ENCODE measurements at regions not wholly inside any gene's neighbourhood (a gene's known extent, or its start where the extent isn't known, plus 50 kb on each side); places are given as distances from the start of the nearest gene placed in this dataset.

DNA sequence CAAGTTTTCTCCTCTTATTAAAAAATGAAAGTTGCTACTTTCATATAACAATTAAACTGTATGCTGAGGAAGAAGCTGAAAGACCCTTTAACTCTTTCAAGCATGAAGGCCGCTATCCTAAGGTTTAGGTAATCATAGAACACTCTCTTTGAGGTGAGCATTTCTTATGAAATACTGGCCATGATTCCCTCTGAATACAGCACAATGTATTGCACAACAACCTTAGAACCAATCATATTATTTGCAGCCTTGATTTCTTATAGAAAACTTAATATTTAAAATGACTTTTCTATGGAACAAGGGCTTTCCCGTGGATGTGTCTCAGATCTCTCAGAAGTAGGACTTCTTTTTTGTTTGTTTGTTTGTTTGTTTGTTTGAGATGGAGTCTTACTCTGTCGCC, 333.4 kb upstream of the TEX13C start:
- no peak overlapping the region for H3K4me3 Mint-ChIP-seq
- no peak overlapping the region for H3K23ac ChIP-seq (ENCODE audit: insufficient read length, low read depth, low read length)
- no peak overlapping the region for H2AK5ac ChIP-seq (ENCODE audit: insufficient read length, low read length)
- no peak overlapping the region for H3K18ac ChIP-seq (ENCODE audit: insufficient read length, low read depth, low read length)
- H3K27ac Mint-ChIP-seq = no peak overlapping the region
- no peaks in the 10 kb centered on the region for H3K79me1 ChIP-seq (ENCODE audit: insufficient read depth, low read depth, low read length, poor library complexity, severe bottlenecking)
- no peak overlapping the region for H2BK15ac ChIP-seq (ENCODE audit: low read depth, low read length)
- H3K4me2 ChIP-seq (ENCODE audit: insufficient read depth, insufficient read length, low read length) = no peak overlapping the region
- no peak overlapping the region for H3K14ac ChIP-seq (ENCODE audit: insufficient read depth, low read length)
- no peaks in the 10 kb centered on the region for H3K79me2 ChIP-seq (ENCODE audit: insufficient read depth, low read length)
- H4K5ac ChIP-seq (ENCODE audit: insufficient read length, low read depth, low read length) = no peak overlapping the region
- H3K27ac ChIP-seq (ENCODE audit: insufficient read length, low read depth, low read length) = no peak overlapping the region
- H3K27me3 Mint-ChIP-seq (ENCODE audit: low read depth) = no peaks in the 10 kb centered on the region
- no peak overlapping the region for H2BK20ac ChIP-seq (ENCODE audit: low read depth, low read length, poor library complexity, severe bottlenecking)
- no peaks in the 10 kb centered on the region for H3K23me2 ChIP-seq (ENCODE audit: insufficient read length, low read depth, low read length, poor library complexity, severe bottlenecking)
- no peaks in the 10 kb centered on the region for H3K27me3 ChIP-seq (ENCODE audit: insufficient read depth, low read length)
- H2BK120ac ChIP-seq (ENCODE audit: low read depth, low read length, poor library complexity, severe bottlenecking) = no peak overlapping the region
- no peak overlapping the region for H4K91ac ChIP-seq (ENCODE audit: insufficient read length, low read depth, low read length)
- no peak overlapping the region for H3K4ac ChIP-seq (ENCODE audit: low read depth, low read length)
- no peaks in the 10 kb centered on the region for H4K20me1 ChIP-seq (ENCODE audit: control insufficient read depth, insufficient read depth, insufficient read length)
- no peak overlapping the region for H2AFZ ChIP-seq (ENCODE audit: low read length)
- no peaks in the 10 kb centered on the region for H3K36me3 Mint-ChIP-seq (ENCODE audit: insufficient read depth in 1 of 3, low read depth in 3 of 3)
- no peak overlapping the region for H4K8ac ChIP-seq (replicated peaks; ENCODE audit: insufficient read length, low read depth, low read length)
- no peak overlapping the region for H2BK12ac ChIP-seq (ENCODE audit: insufficient read length, low read depth, low read length)
- H3T11ph ChIP-seq (ENCODE audit: low read length) = no peak overlapping the region
- no peak for DNase-seq
- no peak overlapping the region for H3K9ac ChIP-seq (ENCODE audit: extremely low read depth, insufficient read length, low read length)
- H3K4me1 ChIP-seq (ENCODE audit: insufficient read depth, low read length) = no peaks in the 10 kb centered on the region; the same call in 1 of the 2 replicates
- no peak overlapping the region for H3K56ac ChIP-seq (ENCODE audit: insufficient read length, low read depth, low read length)
- TF ChIP-seq, protein P1, sequence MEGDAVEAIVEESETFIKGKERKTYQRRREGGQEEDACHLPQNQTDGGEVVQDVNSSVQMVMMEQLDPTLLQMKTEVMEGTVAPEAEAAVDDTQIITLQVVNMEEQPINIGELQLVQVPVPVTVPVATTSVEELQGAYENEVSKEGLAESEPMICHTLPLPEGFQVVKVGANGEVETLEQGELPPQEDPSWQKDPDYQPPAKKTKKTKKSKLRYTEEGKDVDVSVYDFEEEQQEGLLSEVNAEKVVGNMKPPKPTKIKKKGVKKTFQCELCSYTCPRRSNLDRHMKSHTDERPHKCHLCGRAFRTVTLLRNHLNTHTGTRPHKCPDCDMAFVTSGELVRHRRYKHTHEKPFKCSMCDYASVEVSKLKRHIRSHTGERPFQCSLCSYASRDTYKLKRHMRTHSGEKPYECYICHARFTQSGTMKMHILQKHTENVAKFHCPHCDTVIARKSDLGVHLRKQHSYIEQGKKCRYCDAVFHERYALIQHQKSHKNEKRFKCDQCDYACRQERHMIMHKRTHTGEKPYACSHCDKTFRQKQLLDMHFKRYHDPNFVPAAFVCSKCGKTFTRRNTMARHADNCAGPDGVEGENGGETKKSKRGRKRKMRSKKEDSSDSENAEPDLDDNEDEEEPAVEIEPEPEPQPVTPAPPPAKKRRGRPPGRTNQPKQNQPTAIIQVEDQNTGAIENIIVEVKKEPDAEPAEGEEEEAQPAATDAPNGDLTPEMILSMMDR (conservative IDR thresholded peaks at IDR 0.05) = no peak
- H3K9me3 ChIP-seq (ENCODE audit: control insufficient read depth, low read depth, low read length) = no peaks in the 10 kb centered on the region
- H3K4me1 Mint-ChIP-seq = peaks cover 6 to 9% of the 10 kb centered on the region in 2 experiments
- WGBS (ENCODE audit: extremely low coverage, insufficient read length, low lambda C conversion rate) = no CpG with 5 or more reads among the region's 3 CpGs
- no peak overlapping the region for H2BK5ac ChIP-seq (ENCODE audit: insufficient read length, low read length)
- H3K9me3 Mint-ChIP-seq = no peaks in the 10 kb centered on the region; a peak in 2 of 5 replicates
